H1 (cell line): ENCODE measurements at regions not wholly inside any gene's neighbourhood (a gene's known extent, or its start where the extent isn't known, plus 50 kb on each side); places are given as distances from the start of the nearest gene placed in this dataset.

Source experiments
- CTCF ChIA-PET: fragments of 300-600 bp; sonication (Branson Sonifier 250); formaldehyde crosslinking; loops from one replicate; lab custom pipeline; 2021; ENCODE audit not compliant: partially characterized antibody; lab: Charles Lee
- POLR2A ChIA-PET: fragments of 300-600 bp; sonication (Branson Sonifier 250); formaldehyde crosslinking; loops from one replicate; lab custom pipeline; 2021; ENCODE audit warnings: inconsistent platforms; ENCODE audit not compliant: partially characterized antibody; lab: Charles Lee
- DNase-seq, 2 experiments: peaks; one replicate each; pipeline versions ENCODE4 v3.0.0 to v3.0.0-alpha.2; 2010 to 2022; ENCODE audit warnings: low spot score in 2 of 2, low read depth in 1 of 2, mixed read lengths in 1 of 2
- FAIRE-seq: peaks from 2 replicates; lab custom pipeline; 2011; peaks lifted over from hg19 to GRCh38; lab: Jason Lieb, UNC
- H2AFZ ChIP-seq: 2 replicates; pipeline ENCODE4 v1.8.1; 2012; ENCODE audit warnings: low read length, inconsistent platforms
- H2AK5ac ChIP-seq: 2 replicates; pipeline ENCODE4 v1.6.1; 2013; ENCODE audit warnings: low read depth, low read length
- H2BK120ac ChIP-seq: replicated peaks from 2 replicates; pipeline ENCODE3; 2013; ENCODE audit warnings: low read depth, low read length, inconsistent platforms
- H2BK12ac ChIP-seq: 2 replicates; pipeline ENCODE4 v1.6.1; 2013; ENCODE audit warnings: low read depth, low read length
- H2BK15ac ChIP-seq: 2 replicates; pipeline ENCODE4 v1.6.1; 2013; ENCODE audit warnings: low read length
- H2BK20ac ChIP-seq: 2 replicates; pipeline ENCODE4 v1.6.1; 2013; ENCODE audit warnings: low read length
- H2BK5ac ChIP-seq: 2 replicates; pipeline ENCODE4 v1.6.1; 2013; ENCODE audit warnings: low read depth, low read length
- H3K14ac ChIP-seq: 2 replicates; pipeline ENCODE4 v1.6.1; 2013; ENCODE audit warnings: inconsistent platforms; ENCODE audit not compliant: insufficient read length
- H3K18ac ChIP-seq: 2 replicates; pipeline ENCODE4 v1.6.1; 2013; ENCODE audit warnings: low read length; ENCODE audit errors: extremely low read depth
- H3K23ac ChIP-seq: 2 replicates; pipeline ENCODE4 v1.6.1; 2013; ENCODE audit warnings: inconsistent platforms; ENCODE audit not compliant: insufficient read length
- H3K23me2 ChIP-seq: 2 replicates; pipeline ENCODE4 v1.6.1; 2013; ENCODE audit warnings: low read depth, low read length
- H3K27ac ChIP-seq: 2 replicates; pipeline ENCODE4 v1.6.1; 2011; ENCODE audit warnings: low read depth, low read length, inconsistent platforms
- H3K27me3 ChIP-seq, 4 experiments: replicated peaks in 1 of 4; 1 replicate in 1 of 4; 2 replicates in 3 of 4; pipeline versions ENCODE4 v1.6.1 to v1.8.1; 2011 to 2013; ENCODE audit warnings: low read length in 3 of 4, mild to moderate bottlenecking in 3 of 4, inconsistent platforms in 2 of 4, mixed read lengths in 2 of 4, moderate library complexity in 1 of 4; ENCODE audit not compliant: control insufficient read depth in 3 of 4, insufficient read depth in 3 of 4; ENCODE audit errors: extremely low read depth in 1 of 4
- H3K36me3 ChIP-seq, 4 experiments: 2 replicates each; pipeline versions ENCODE4 v1.6.1 to v1.8.1; 2011 to 2013; ENCODE audit warnings: mild to moderate bottlenecking in 4 of 4, low read length in 3 of 4, moderate library complexity in 2 of 4, control low read depth in 1 of 4, inconsistent platforms in 1 of 4; ENCODE audit not compliant: insufficient read depth in 4 of 4, control insufficient read depth in 2 of 4
- H3K4ac ChIP-seq: replicated peaks from 2 replicates; pipeline ENCODE3; 2013; ENCODE audit warnings: low read length, low read depth, mixed read lengths, inconsistent platforms; ENCODE audit not compliant: insufficient read length
- H3K4me1 ChIP-seq, 4 experiments: replicated peaks in 1 of 4; 1 replicate in 1 of 4; 2 replicates in 3 of 4; pipeline versions ENCODE4 v1.6.1 to v1.8.1; 2011 to 2013; ENCODE audit warnings: low read length in 3 of 4, inconsistent platforms in 2 of 4, mixed read lengths in 1 of 4; ENCODE audit not compliant: insufficient read depth in 4 of 4, control insufficient read depth in 3 of 4
- H3K4me2 ChIP-seq, 2 experiments: 2 replicates each; pipeline versions ENCODE4 v1.6.1 to v1.8.1; 2011 to 2013; ENCODE audit warnings: low read depth in 2 of 2, low read length in 2 of 2, control low read depth in 1 of 2, inconsistent platforms in 1 of 2, mild to moderate bottlenecking in 1 of 2; ENCODE audit not compliant: insufficient read depth in 1 of 2
- H3K4me3 ChIP-seq, 4 experiments: fragments of 200-600, 300-600 bp in 1 of 4; sonication (generic), shearing (Covaris generic), sonication (Bioruptor Twin) in 1 of 4; 2 replicates each; pipeline versions ENCODE4 v1.5.1 to v1.8.1; 2011 to 2016; ENCODE audit warnings: low read length in 4 of 4, low read depth in 3 of 4, control low read depth in 2 of 4, inconsistent platforms in 2 of 4, mild to moderate bottlenecking in 2 of 4, mixed read lengths in 1 of 4, moderate library complexity in 1 of 4; ENCODE audit not compliant: insufficient read depth in 2 of 4; ENCODE audit errors: extremely low read depth in 1 of 4
- H3K56ac ChIP-seq: replicated peaks from 2 replicates; pipeline ENCODE3; 2013; ENCODE audit warnings: low read depth, mild to moderate bottlenecking, mixed read lengths, low read length, inconsistent platforms; ENCODE audit not compliant: insufficient read length
- H3K79me1 ChIP-seq: 2 replicates; pipeline ENCODE4 v1.6.1; 2013; ENCODE audit warnings: low read depth, low read length, control low read depth
- H3K79me2 ChIP-seq, 2 experiments: 2 replicates each; pipeline versions ENCODE4 v1.6.1 to v1.8.1; 2012 to 2013; ENCODE audit warnings: low read length in 2 of 2, mild to moderate bottlenecking in 2 of 2, inconsistent platforms in 1 of 2; ENCODE audit not compliant: insufficient read depth in 2 of 2, control insufficient read depth in 1 of 2
- H3K9ac ChIP-seq, 4 experiments: replicated peaks in 1 of 4; 1 replicate in 1 of 4; 2 replicates in 3 of 4; pipeline versions ENCODE4 v1.6.1 to v1.8.1; 2011 to 2013; ENCODE audit warnings: low read depth in 3 of 4, low read length in 3 of 4, control low read depth in 2 of 4, mild to moderate bottlenecking in 2 of 4, moderate library complexity in 2 of 4, inconsistent platforms in 1 of 4; ENCODE audit errors: extremely low read depth in 1 of 4
- H3K9me3 ChIP-seq, 2 experiments: 2 replicates each; pipeline versions ENCODE4 v1.6.1 to v1.8.1; 2012 to 2013; ENCODE audit warnings: mild to moderate bottlenecking in 2 of 2, moderate library complexity in 2 of 2, control low read depth in 1 of 2, inconsistent platforms in 1 of 2, low read depth in 1 of 2, low read length in 1 of 2, mixed read lengths in 1 of 2; ENCODE audit not compliant: insufficient read depth in 2 of 2
- H4K20me1 ChIP-seq, 2 experiments: replicated peaks in 1 of 2; 2 replicates each; pipeline versions ENCODE3 to v1.8.1; 2011 to 2013; ENCODE audit warnings: inconsistent platforms in 2 of 2, low read length in 2 of 2, mild to moderate bottlenecking in 1 of 2; ENCODE audit not compliant: insufficient read depth in 2 of 2, control insufficient read depth in 1 of 2
- H4K5ac ChIP-seq: 2 replicates; pipeline ENCODE4 v1.6.1; 2013; ENCODE audit warnings: low read length, low read depth, mixed read lengths, inconsistent platforms; ENCODE audit not compliant: insufficient read length
- H4K8ac ChIP-seq: 2 replicates; pipeline ENCODE4 v1.8.0; 2013; ENCODE audit warnings: mild to moderate bottlenecking, moderate library complexity, low read length, inconsistent platforms; ENCODE audit not compliant: insufficient read depth; ENCODE audit errors: extremely low read depth
- H4K91ac ChIP-seq: replicated peaks from 2 replicates; pipeline ENCODE3; 2013; ENCODE audit warnings: low read length, mixed read lengths, inconsistent platforms; ENCODE audit not compliant: insufficient read length
- ASH2L ChIP-seq: fragments of 200-600, 300-600 bp; sonication (generic); IDR thresholded peaks from one replicate; pipeline ENCODE4 v1.7.1; 2017; ENCODE audit warnings: low read length
- BACH1 ChIP-seq: IDR thresholded peaks from 2 replicates; pipeline ENCODE4 v1.6.1; 2012; ENCODE audit warnings: low read length, improper control_type of control experiment
- BRCA1 ChIP-seq: IDR thresholded peaks from 2 replicates; pipeline ENCODE4 v1.6.1; 2012; ENCODE audit warnings: low read depth, low read length, improper control_type of control experiment
- CHD1 ChIP-seq: IDR thresholded peaks from 2 replicates; pipeline ENCODE4 v1.6.1; 2012; ENCODE audit warnings: low read depth, low read length, improper control_type of control experiment
- EGR1 ChIP-seq: IDR thresholded peaks from 2 replicates; pipeline ENCODE4 v1.6.1; 2011; ENCODE audit warnings: low read depth, low read length, borderline replicate concordance
- GABPA ChIP-seq: IDR thresholded peaks from 2 replicates; pipeline ENCODE4 v1.6.1; 2011; ENCODE audit warnings: mild to moderate bottlenecking, low read length, moderate library complexity, borderline replicate concordance; ENCODE audit not compliant: insufficient read depth
- HDAC2 ChIP-seq, 2 experiments: fragments of 300-600 bp in 1 of 2; sonication (generic) in 1 of 2; IDR thresholded peaks; 2 replicates each; pipeline ENCODE4 v1.6.1; 2011 to 2012; ENCODE audit warnings: low read depth in 2 of 2, low read length in 2 of 2, mild to moderate bottlenecking in 2 of 2, moderate library complexity in 2 of 2, borderline replicate concordance in 1 of 2, inconsistent platforms in 1 of 2
- JUND ChIP-seq: IDR thresholded peaks from 2 replicates; pipeline ENCODE4 v1.6.1; 2011; ENCODE audit warnings: mild to moderate bottlenecking, improper control_type of control experiment, low read length
- RAD21 ChIP-seq, 2 experiments: IDR thresholded peaks in 1 of 2; conservative IDR thresholded peaks in 1 of 2; 2 replicates each; pipeline ENCODE4 v1.6.1; 2011; ENCODE audit warnings: low read depth in 2 of 2, low read length in 2 of 2, improper control_type of control experiment in 1 of 2, inconsistent platforms in 1 of 2, mild to moderate bottlenecking in 1 of 2, moderate library complexity in 1 of 2
- RXRA ChIP-seq: IDR thresholded peaks from 2 replicates; pipeline ENCODE4 v1.6.1; 2011; ENCODE audit warnings: low read depth, mild to moderate bottlenecking, low read length, moderate library complexity; ENCODE audit not compliant: insufficient read depth
- SP4 ChIP-seq: IDR thresholded peaks from 2 replicates; pipeline ENCODE4 v1.6.1; 2012; ENCODE audit warnings: low read length, inconsistent platforms
- WGBS, 2 experiments: shearing (Covaris generic) in 1 of 2; methylation state at CpG; one replicate each; pipeline versions ENCODE4 v1.1.6 to v1.1.7; 2013 to 2015; ENCODE audit warnings: low lambda C conversion rate in 2 of 2, mixed read lengths in 2 of 2, inconsistent platforms in 1 of 2, low coverage in 1 of 2, missing lambda C conversion rate in 1 of 2; ENCODE audit not compliant: insufficient replicate concordance in 2 of 2, insufficient coverage in 1 of 2, insufficient read length in 1 of 2; ENCODE audit errors: extremely low coverage in 1 of 2, missing lambda C conversion rate in 1 of 2; 5-methylcytosine and 5-hydroxymethylcytosine counted together
- TF ChIP-seq, protein P1 (sequence below): IDR thresholded peaks from 2 replicates; pipeline ENCODE4 v1.6.1; 2011; ENCODE audit warnings: low read depth, mild to moderate bottlenecking, low read length; ENCODE audit not compliant: insufficient read depth
- TF ChIP-seq, protein P2 (sequence below): IDR thresholded peaks from 2 replicates; pipeline ENCODE4 v1.6.1; 2011; ENCODE audit warnings: low read length, improper control_type of control experiment

DNA sequence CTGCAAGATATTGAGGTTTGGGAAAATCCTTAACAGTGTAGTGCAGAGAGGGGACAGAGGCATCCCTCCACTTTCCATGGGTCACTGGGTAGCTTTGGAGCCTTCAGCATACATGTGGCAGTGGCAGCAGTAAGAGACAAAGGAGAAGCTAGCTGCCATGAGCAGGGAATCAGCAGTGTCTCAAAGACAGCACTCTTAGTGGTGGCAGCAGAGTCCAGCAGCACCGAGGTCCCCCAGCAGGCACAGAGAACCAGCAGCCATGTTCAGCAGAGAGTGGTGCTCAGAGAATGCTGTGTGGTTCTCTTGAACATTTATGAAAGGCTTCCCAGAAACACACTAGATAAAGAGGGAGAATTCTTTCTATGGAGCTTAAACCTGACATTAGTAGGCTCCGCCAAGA lies 308.5 kb downstream of the CENPC start:
- H3K4me1 ChIP-seq, result no peaks in the 10 kb centered on the region
- no peaks in the 10 kb centered on the region for H3K36me3 ChIP-seq
- H3K4me2 ChIP-seq, result no peak overlapping the region
- no peaks in the 10 kb centered on the region for H3K23me2 ChIP-seq
- ChIA-PET POLR2A (no interaction called here), CTCF (interaction anchor here (0.9 kb wide), 1 partner anchor 13 kb away, joined by 4 read pairs; no protein-coding TSS in a partner anchor)
- H2BK5ac ChIP-seq, result no peak overlapping the region
- no peaks in the 10 kb centered on the region for H3K9me3 ChIP-seq
- H3K27me3 ChIP-seq, result no peaks in the 10 kb centered on the region
- no peak overlapping the region for H4K91ac ChIP-seq
- no peak overlapping the region for H3K27ac ChIP-seq
- H2BK120ac ChIP-seq, result no peak overlapping the region
- H3K4me3 ChIP-seq, result no peak overlapping the region
- H2BK12ac ChIP-seq, result no peak overlapping the region
- no peak overlapping the region for H2BK20ac ChIP-seq
- H3K14ac ChIP-seq, result no peak overlapping the region
- no peak overlapping the region for H3K23ac ChIP-seq
- H3K79me1 ChIP-seq, result no peaks in the 10 kb centered on the region
- no peak overlapping the region for H3K56ac ChIP-seq
- no peak overlapping the region for H2AFZ ChIP-seq
- H3K79me2 ChIP-seq, result no peaks in the 10 kb centered on the region
- H3K18ac ChIP-seq, result no peak overlapping the region
- no peak overlapping the region for H2BK15ac ChIP-seq
- H2AK5ac ChIP-seq, result no peak overlapping the region
- no peak overlapping the region; the same call in 1 of the 2 replicates for H4K8ac ChIP-seq
- no peak overlapping the region for H3K9ac ChIP-seq
- no peak for DNase-seq
- no peak overlapping the region for H4K5ac ChIP-seq
- H4K20me1 ChIP-seq, result no peaks in the 10 kb centered on the region
- no peak overlapping the region for H3K4ac ChIP-seq
- FAIRE-seq, result no peak
- 93% methylated on average over 2 of the region's 2 CpGs; no CpG with 5 or more reads in 1 of the 2 experiments for WGBS, 2 experiments
- no peak for TF ChIP-seq BACH1
- no peak for TF ChIP-seq BRCA1
- no peak for TF ChIP-seq RAD21 (IDR thresholded peaks at IDR 0.05 in 1 of 2, conservative IDR thresholded peaks at IDR 0.05 in 1 of 2; ENCODE audit: low read depth in 2 of 2, low read length in 2 of 2)
- TF ChIP-seq CHD1, result no peak
- no peak for TF ChIP-seq JUND
- no peak for TF ChIP-seq GABPA
- TF ChIP-seq RXRA, result no peak
- TF ChIP-seq, protein P1, sequence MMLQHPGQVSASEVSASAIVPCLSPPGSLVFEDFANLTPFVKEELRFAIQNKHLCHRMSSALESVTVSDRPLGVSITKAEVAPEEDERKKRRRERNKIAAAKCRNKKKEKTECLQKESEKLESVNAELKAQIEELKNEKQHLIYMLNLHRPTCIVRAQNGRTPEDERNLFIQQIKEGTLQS, result no peak
- TF ChIP-seq EGR1, result no peak
- no peak for TF ChIP-seq HDAC2 (IDR thresholded peaks at IDR 0.05; ENCODE audit: borderline replicate concordance in 1 of 2, low read depth in 2 of 2, low read length in 2 of 2)
- no peak for TF ChIP-seq ASH2L
- TF ChIP-seq, protein P2, sequence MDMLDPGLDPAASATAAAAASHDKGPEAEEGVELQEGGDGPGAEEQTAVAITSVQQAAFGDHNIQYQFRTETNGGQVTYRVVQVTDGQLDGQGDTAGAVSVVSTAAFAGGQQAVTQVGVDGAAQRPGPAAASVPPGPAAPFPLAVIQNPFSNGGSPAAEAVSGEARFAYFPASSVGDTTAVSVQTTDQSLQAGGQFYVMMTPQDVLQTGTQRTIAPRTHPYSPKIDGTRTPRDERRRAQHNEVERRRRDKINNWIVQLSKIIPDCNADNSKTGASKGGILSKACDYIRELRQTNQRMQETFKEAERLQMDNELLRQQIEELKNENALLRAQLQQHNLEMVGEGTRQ, result no peak
- no peak for TF ChIP-seq SP4
